H1 (cell line): ENCODE measurements at regions not wholly inside any gene's neighbourhood (a gene's known extent, or its start where the extent isn't known, plus 50 kb on each side); places are given as distances from the start of the nearest gene placed in this dataset.

ENCODE experiments used
- CTCF ChIA-PET: fragments of 300-600 bp; sonication (Branson Sonifier 250); formaldehyde crosslinking; loops from one replicate; lab custom pipeline; 2021; ENCODE audit not compliant: partially characterized antibody; lab: Charles Lee
- POLR2A ChIA-PET: fragments of 300-600 bp; sonication (Branson Sonifier 250); formaldehyde crosslinking; loops from one replicate; lab custom pipeline; 2021; ENCODE audit warnings: inconsistent platforms; ENCODE audit not compliant: partially characterized antibody; lab: Charles Lee
- DNase-seq, 2 experiments: peaks; one replicate each; pipeline versions ENCODE4 v3.0.0 to v3.0.0-alpha.2; 2010 to 2022; ENCODE audit warnings: low spot score in 2 of 2, low read depth in 1 of 2, mixed read lengths in 1 of 2
- FAIRE-seq: peaks from 2 replicates; lab custom pipeline; 2011; peaks lifted over from hg19 to GRCh38; lab: Jason Lieb, UNC
- H2AFZ ChIP-seq: 2 replicates; pipeline ENCODE4 v1.8.1; 2012; ENCODE audit warnings: low read length, inconsistent platforms
- H2AK5ac ChIP-seq: 2 replicates; pipeline ENCODE4 v1.6.1; 2013; ENCODE audit warnings: low read depth, low read length
- H2BK120ac ChIP-seq: replicated peaks from 2 replicates; pipeline ENCODE3; 2013; ENCODE audit warnings: low read depth, low read length, inconsistent platforms
- H2BK12ac ChIP-seq: 2 replicates; pipeline ENCODE4 v1.6.1; 2013; ENCODE audit warnings: low read depth, low read length
- H2BK15ac ChIP-seq: 2 replicates; pipeline ENCODE4 v1.6.1; 2013; ENCODE audit warnings: low read length
- H2BK20ac ChIP-seq: 2 replicates; pipeline ENCODE4 v1.6.1; 2013; ENCODE audit warnings: low read length
- H2BK5ac ChIP-seq: 2 replicates; pipeline ENCODE4 v1.6.1; 2013; ENCODE audit warnings: low read depth, low read length
- H3K14ac ChIP-seq: 2 replicates; pipeline ENCODE4 v1.6.1; 2013; ENCODE audit warnings: inconsistent platforms; ENCODE audit not compliant: insufficient read length
- H3K18ac ChIP-seq: 2 replicates; pipeline ENCODE4 v1.6.1; 2013; ENCODE audit warnings: low read length; ENCODE audit errors: extremely low read depth
- H3K23ac ChIP-seq: 2 replicates; pipeline ENCODE4 v1.6.1; 2013; ENCODE audit warnings: inconsistent platforms; ENCODE audit not compliant: insufficient read length
- H3K23me2 ChIP-seq: 2 replicates; pipeline ENCODE4 v1.6.1; 2013; ENCODE audit warnings: low read depth, low read length
- H3K27ac ChIP-seq: 2 replicates; pipeline ENCODE4 v1.6.1; 2011; ENCODE audit warnings: low read depth, low read length, inconsistent platforms
- H3K27me3 ChIP-seq, 4 experiments: replicated peaks in 1 of 4; 1 replicate in 1 of 4; 2 replicates in 3 of 4; pipeline versions ENCODE4 v1.6.1 to v1.8.1; 2011 to 2013; ENCODE audit warnings: low read length in 3 of 4, mild to moderate bottlenecking in 3 of 4, inconsistent platforms in 2 of 4, mixed read lengths in 2 of 4, moderate library complexity in 1 of 4; ENCODE audit not compliant: control insufficient read depth in 3 of 4, insufficient read depth in 3 of 4; ENCODE audit errors: extremely low read depth in 1 of 4
- H3K36me3 ChIP-seq, 4 experiments: 2 replicates each; pipeline versions ENCODE4 v1.6.1 to v1.8.1; 2011 to 2013; ENCODE audit warnings: mild to moderate bottlenecking in 4 of 4, low read length in 3 of 4, moderate library complexity in 2 of 4, control low read depth in 1 of 4, inconsistent platforms in 1 of 4; ENCODE audit not compliant: insufficient read depth in 4 of 4, control insufficient read depth in 2 of 4
- H3K4ac ChIP-seq: replicated peaks from 2 replicates; pipeline ENCODE3; 2013; ENCODE audit warnings: low read length, low read depth, mixed read lengths, inconsistent platforms; ENCODE audit not compliant: insufficient read length
- H3K4me1 ChIP-seq, 4 experiments: replicated peaks in 1 of 4; 1 replicate in 1 of 4; 2 replicates in 3 of 4; pipeline versions ENCODE4 v1.6.1 to v1.8.1; 2011 to 2013; ENCODE audit warnings: low read length in 3 of 4, inconsistent platforms in 2 of 4, mixed read lengths in 1 of 4; ENCODE audit not compliant: insufficient read depth in 4 of 4, control insufficient read depth in 3 of 4
- H3K4me2 ChIP-seq, 2 experiments: 2 replicates each; pipeline versions ENCODE4 v1.6.1 to v1.8.1; 2011 to 2013; ENCODE audit warnings: low read depth in 2 of 2, low read length in 2 of 2, control low read depth in 1 of 2, inconsistent platforms in 1 of 2, mild to moderate bottlenecking in 1 of 2; ENCODE audit not compliant: insufficient read depth in 1 of 2
- H3K4me3 ChIP-seq, 4 experiments: fragments of 200-600, 300-600 bp in 1 of 4; sonication (generic), shearing (Covaris generic), sonication (Bioruptor Twin) in 1 of 4; 2 replicates each; pipeline versions ENCODE4 v1.5.1 to v1.8.1; 2011 to 2016; ENCODE audit warnings: low read length in 4 of 4, low read depth in 3 of 4, control low read depth in 2 of 4, inconsistent platforms in 2 of 4, mild to moderate bottlenecking in 2 of 4, mixed read lengths in 1 of 4, moderate library complexity in 1 of 4; ENCODE audit not compliant: insufficient read depth in 2 of 4; ENCODE audit errors: extremely low read depth in 1 of 4
- H3K56ac ChIP-seq: replicated peaks from 2 replicates; pipeline ENCODE3; 2013; ENCODE audit warnings: low read depth, mild to moderate bottlenecking, mixed read lengths, low read length, inconsistent platforms; ENCODE audit not compliant: insufficient read length
- H3K79me1 ChIP-seq: 2 replicates; pipeline ENCODE4 v1.6.1; 2013; ENCODE audit warnings: low read depth, low read length, control low read depth
- H3K79me2 ChIP-seq, 2 experiments: 2 replicates each; pipeline versions ENCODE4 v1.6.1 to v1.8.1; 2012 to 2013; ENCODE audit warnings: low read length in 2 of 2, mild to moderate bottlenecking in 2 of 2, inconsistent platforms in 1 of 2; ENCODE audit not compliant: insufficient read depth in 2 of 2, control insufficient read depth in 1 of 2
- H3K9ac ChIP-seq, 4 experiments: replicated peaks in 1 of 4; 1 replicate in 1 of 4; 2 replicates in 3 of 4; pipeline versions ENCODE4 v1.6.1 to v1.8.1; 2011 to 2013; ENCODE audit warnings: low read depth in 3 of 4, low read length in 3 of 4, control low read depth in 2 of 4, mild to moderate bottlenecking in 2 of 4, moderate library complexity in 2 of 4, inconsistent platforms in 1 of 4; ENCODE audit errors: extremely low read depth in 1 of 4
- H3K9me3 ChIP-seq, 2 experiments: 2 replicates each; pipeline versions ENCODE4 v1.6.1 to v1.8.1; 2012 to 2013; ENCODE audit warnings: mild to moderate bottlenecking in 2 of 2, moderate library complexity in 2 of 2, control low read depth in 1 of 2, inconsistent platforms in 1 of 2, low read depth in 1 of 2, low read length in 1 of 2, mixed read lengths in 1 of 2; ENCODE audit not compliant: insufficient read depth in 2 of 2
- H4K20me1 ChIP-seq, 2 experiments: replicated peaks in 1 of 2; 2 replicates each; pipeline versions ENCODE3 to v1.8.1; 2011 to 2013; ENCODE audit warnings: inconsistent platforms in 2 of 2, low read length in 2 of 2, mild to moderate bottlenecking in 1 of 2; ENCODE audit not compliant: insufficient read depth in 2 of 2, control insufficient read depth in 1 of 2
- H4K5ac ChIP-seq: 2 replicates; pipeline ENCODE4 v1.6.1; 2013; ENCODE audit warnings: low read length, low read depth, mixed read lengths, inconsistent platforms; ENCODE audit not compliant: insufficient read length
- H4K8ac ChIP-seq: 2 replicates; pipeline ENCODE4 v1.8.0; 2013; ENCODE audit warnings: mild to moderate bottlenecking, moderate library complexity, low read length, inconsistent platforms; ENCODE audit not compliant: insufficient read depth; ENCODE audit errors: extremely low read depth
- H4K91ac ChIP-seq: replicated peaks from 2 replicates; pipeline ENCODE3; 2013; ENCODE audit warnings: low read length, mixed read lengths, inconsistent platforms; ENCODE audit not compliant: insufficient read length
- WGBS, 2 experiments: shearing (Covaris generic) in 1 of 2; methylation state at CpG; one replicate each; pipeline versions ENCODE4 v1.1.6 to v1.1.7; 2013 to 2015; ENCODE audit warnings: low lambda C conversion rate in 2 of 2, mixed read lengths in 2 of 2, inconsistent platforms in 1 of 2, low coverage in 1 of 2, missing lambda C conversion rate in 1 of 2; ENCODE audit not compliant: insufficient replicate concordance in 2 of 2, insufficient coverage in 1 of 2, insufficient read length in 1 of 2; ENCODE audit errors: extremely low coverage in 1 of 2, missing lambda C conversion rate in 1 of 2; 5-methylcytosine and 5-hydroxymethylcytosine counted together

DNA sequence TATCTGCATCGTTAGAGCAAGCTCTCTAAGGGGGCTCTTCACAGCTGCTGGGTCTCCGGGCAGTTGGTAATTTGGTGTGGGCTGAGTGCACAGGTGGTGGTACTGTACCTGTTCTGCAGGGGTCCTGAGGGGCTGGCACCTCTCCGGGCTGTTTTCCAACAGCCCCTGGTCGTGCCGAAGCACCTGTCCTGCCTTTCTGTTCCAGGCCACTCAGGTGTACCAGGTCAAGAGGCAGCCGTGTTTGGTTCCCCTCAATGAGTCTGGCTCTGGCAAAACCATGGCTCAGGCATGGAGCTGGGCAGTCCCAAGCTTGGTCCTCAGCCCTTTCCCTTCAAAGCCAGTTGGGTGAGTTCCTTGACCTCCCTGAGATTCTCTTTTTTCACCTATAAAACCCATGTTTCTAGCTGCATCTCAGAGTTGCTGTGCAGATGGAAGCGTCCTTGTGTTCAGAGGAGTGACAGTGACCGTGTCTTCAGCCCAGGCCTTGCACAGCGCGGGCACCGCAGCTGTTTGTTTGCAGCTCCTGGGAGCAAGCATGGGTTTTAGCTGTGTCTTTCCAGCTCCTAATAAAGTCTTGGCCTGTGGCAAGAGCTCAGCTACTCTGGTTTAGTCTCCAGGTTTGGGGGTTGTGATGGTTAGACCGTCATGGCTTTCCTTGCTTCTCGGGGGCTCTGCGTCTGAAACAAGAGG, 110.9 kb downstream of the GLI2 start:
- Histone ChIP-seq H2BK5ac (no peak overlapping the region), H3K23me2 (0 out of 2 replicates have a peak, but pooled peaks cover 1% of the 10 kb centered on the region), H2BK20ac (no peak overlapping the region), H3K36me3 (no peaks in the 10 kb centered on the region), H4K8ac (no peak overlapping the region), H2BK15ac (no peak overlapping the region), H3K4ac (no peak overlapping the region), H3K79me1 (peaks cover 19% of the 10 kb centered on the region), H3K9me3 (no peaks in the 10 kb centered on the region), H3K4me1 (peaks cover 0 to 2% (median 0%) of the 10 kb centered on the region in 4 experiments; a peak in 1 of 7 replicates), H3K27me3 (no peaks in the 10 kb centered on the region), H2AK5ac (no peak overlapping the region), H3K18ac (no peak overlapping the region), H3K4me2 (no peak overlapping the region), H4K91ac (no peak overlapping the region), H3K9ac (no peak overlapping the region), H2AFZ (no peak overlapping the region), H3K14ac (no peak overlapping the region), H4K5ac (no peak overlapping the region), H2BK120ac (no peak overlapping the region), H3K56ac (no peak overlapping the region), H3K23ac (no peak overlapping the region), H3K79me2 (peaks cover 0 to 34% of the 10 kb centered on the region in 2 experiments; a peak in 2 of 4 replicates), H3K27ac (no peak overlapping the region), H2BK12ac (no peak overlapping the region), H3K4me3 (no peak overlapping the region), H4K20me1 (peaks cover 12 to 19% of the 10 kb centered on the region in 2 experiments)
- FAIRE-seq (no peak), DNase-seq (no peak)
- ChIA-PET POLR2A (no interaction called here), CTCF (interaction anchor here (0.7 to 3.5 kb wide), 10 partner anchors 11 to 123 kb away, joined by 3 to 24 read pairs (median 4); no protein-coding TSS in a partner anchor)
- 93% methylated on average over 14 of the region's 14 CpGs; no CpG with 5 or more reads in 1 of the 2 experiments for WGBS, 2 experiments
